Endothelial cell of umbilical vein (primary cell): ENCODE measurements at regions not wholly inside any gene's neighbourhood (a gene's known extent, or its start where the extent isn't known, plus 50 kb on each side); places are given as distances from the start of the nearest gene placed in this dataset.

Experiments used
- CTCF ChIP-seq, 2 donors: IDR thresholded peaks; 1 replicate in 1 of 2; 2 replicates in 1 of 2; pipeline ENCODE4 v1.5.1; 2011; ENCODE audit warnings: low read length in 2 of 2, mild to moderate bottlenecking in 2 of 2, moderate library complexity in 2 of 2, control low read depth in 1 of 2, inconsistent platforms in 1 of 2, low read depth in 1 of 2; ENCODE audit not compliant: insufficient read depth in 1 of 2; ENCODE audit errors: extremely low read depth in 1 of 2
- EZH2 ChIP-seq: IDR thresholded peaks from 2 replicates; pipeline ENCODE4 v1.6.1; 2012; ENCODE audit warnings: borderline replicate concordance, low read depth, mild to moderate bottlenecking, moderate library complexity, low read length, inconsistent platforms; ENCODE audit not compliant: severe bottlenecking
- MAX ChIP-seq: IDR thresholded peaks from 2 replicates; pipeline ENCODE4 v1.6.1; 2011; ENCODE audit not compliant: insufficient read depth, insufficient read length
- POLR2A ChIP-seq: IDR thresholded peaks from 2 replicates; pipeline ENCODE4 v1.6.1; 2012; ENCODE audit warnings: low read depth, mild to moderate bottlenecking, control low read depth, low read length

DNA sequence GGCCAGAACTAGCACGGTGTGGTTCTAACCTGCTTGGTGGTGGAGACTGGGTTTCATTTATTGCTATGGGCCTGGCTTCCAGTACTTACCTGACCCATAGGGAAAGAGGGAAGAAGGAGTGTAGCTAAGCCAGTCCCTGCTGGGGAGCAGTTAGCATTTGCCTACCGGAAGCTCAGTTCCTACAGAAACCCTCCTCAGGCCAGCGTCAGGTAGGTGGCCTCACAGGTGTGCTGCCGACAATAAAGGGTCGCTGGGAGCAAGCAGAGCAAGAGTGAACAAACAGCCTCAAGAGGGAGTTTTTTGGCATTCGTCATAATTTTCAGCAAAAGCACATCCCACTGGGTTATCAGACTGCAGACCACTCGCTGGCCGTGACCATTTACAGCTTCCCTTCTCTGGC lies 740.6 kb upstream of the TENM3 start:
- TF ChIP-seq MAX (no peak), CTCF (IDR thresholded peaks at IDR 0.05; ENCODE audit: extremely low read depth in 1 of 2, insufficient read depth in 1 of 2, low read depth in 1 of 2, low read length in 2 of 2) (no peak), EZH2 (no peak), POLR2A (no peak)
